B cell (primary cell): ENCODE measurements at regions not wholly inside any gene's neighbourhood (a gene's known extent, or its start where the extent isn't known, plus 50 kb on each side); places are given as distances from the start of the nearest gene placed in this dataset.

Source experiments
- ATAC-seq: fragments of 200-7000 bp; cut with Tn5 transposase; one replicate; pipeline ENCODE4 v1.10.0; 2021; ENCODE audit warnings: low read depth, mild to moderate bottlenecking, moderate number of reproducible peaks, moderate library complexity
- CTCF ChIA-PET: fragments of 350-600 bp; sonication (Branson Sonifier 250); formaldehyde crosslinking; loops from one replicate; lab custom pipeline; 2021; ENCODE audit warnings: antibody characterized with exemption, inconsistent platforms; lab: Charles Lee
- POLR2A ChIA-PET: fragments of 350-600 bp; sonication (Branson Sonifier 250); formaldehyde crosslinking; loops from one replicate; lab custom pipeline; 2021; ENCODE audit warnings: antibody characterized with exemption; lab: Charles Lee
- DNase-seq: peaks from one replicate; pipeline ENCODE4 v3.0.0; 2013
- H2AFZ ChIP-seq: 2 replicates; pipeline ENCODE4 v1.6.1; 2012; ENCODE audit warnings: mild to moderate bottlenecking, low read depth, low read length; ENCODE audit not compliant: insufficient read depth, poor library complexity, severe bottlenecking
- H3K27ac ChIP-seq, 2 donors: 1 replicate in 1 of 2; 2 replicates in 1 of 2; pipeline ENCODE4 v1.5.1; 2012 to 2013; ENCODE audit warnings: low read length in 2 of 2, mild to moderate bottlenecking in 2 of 2, moderate library complexity in 1 of 2
- H3K27me3 ChIP-seq, 4 experiments: fragments of 200-600 bp in 1 of 4; sonication (generic) in 1 of 4; replicated peaks in 1 of 4; 1 replicate in 2 of 4; 2 replicates in 2 of 4; pipeline versions ENCODE4 v1.6.1 to v1.7.0; 2013 to 2016; ENCODE audit warnings: low read length in 3 of 4, mild to moderate bottlenecking in 2 of 4, mixed read lengths in 1 of 4, moderate library complexity in 1 of 4; ENCODE audit not compliant: insufficient read depth in 4 of 4, control insufficient read depth in 3 of 4; ENCODE audit errors: control extremely low read depth in 1 of 4
- H3K36me3 ChIP-seq, 2 experiments: replicated peaks in 1 of 2; 1 replicate in 1 of 2; 2 replicates in 1 of 2; pipeline versions ENCODE4 v1.6.1 to v1.7.1; 2013; ENCODE audit warnings: low read length in 1 of 2; ENCODE audit not compliant: insufficient read depth in 2 of 2, control insufficient read depth in 1 of 2; ENCODE audit errors: control extremely low read depth in 1 of 2, extremely low read depth in 1 of 2
- H3K4me1 ChIP-seq, 2 donors: fragments of 200-600 bp in 1 of 2; sonication (generic) in 1 of 2; 1 replicate in 1 of 2; 2 replicates in 1 of 2; pipeline versions ENCODE4 v1.5.1 to v1.6.1; 2013 to 2017; ENCODE audit warnings: low read length in 2 of 2; ENCODE audit not compliant: control insufficient read depth in 2 of 2, insufficient read depth in 2 of 2
- H3K4me2 ChIP-seq: replicated peaks from 2 replicates; pipeline ENCODE3; 2012; ENCODE audit warnings: mild to moderate bottlenecking, low read depth, low read length; ENCODE audit not compliant: poor library complexity, severe bottlenecking
- H3K4me3 ChIP-seq, 5 experiments: fragments of 200-600 bp in 1 of 5; sonication (generic) in 1 of 5; 1 replicate in 3 of 5; 2 replicates in 2 of 5; pipeline versions ENCODE4 v1.5.1 to v1.7.0; 2011 to 2016; ENCODE audit warnings: low read length in 4 of 5, mild to moderate bottlenecking in 4 of 5, low read depth in 2 of 5, control low read depth in 1 of 5, moderate library complexity in 1 of 5; ENCODE audit not compliant: insufficient read depth in 1 of 5; ENCODE audit errors: control extremely low read depth in 1 of 5, extremely low read depth in 1 of 5
- H3K79me2 ChIP-seq: fragments of 200-600 bp; sonication (generic); one replicate; pipeline ENCODE4 v1.6.0; 2016; ENCODE audit warnings: low read length; ENCODE audit not compliant: control insufficient read depth, insufficient read depth
- H3K9ac ChIP-seq: fragments of 200-600 bp; sonication (generic); 2 replicates; pipeline ENCODE4 v1.6.1; 2017; ENCODE audit warnings: mild to moderate bottlenecking, low read length, moderate library complexity
- H3K9me3 ChIP-seq, 3 donors: one replicate each; pipeline versions ENCODE4 v1.6.1 to v1.7.1; 2013; ENCODE audit warnings: low read length in 2 of 3; ENCODE audit not compliant: control insufficient read depth in 2 of 3, insufficient read depth in 1 of 3; ENCODE audit errors: control extremely low read depth in 1 of 3
- H4K20me1 ChIP-seq: 2 replicates; pipeline ENCODE4 v1.6.0; 2012; ENCODE audit warnings: mild to moderate bottlenecking, low read length; ENCODE audit not compliant: insufficient read depth, control insufficient read depth, poor library complexity, severe bottlenecking
- H3K27ac Mint-ChIP-seq: one replicate; pipeline ENCODE4 v1.8.0; 2021; ENCODE audit warnings: mixed read lengths
- H3K27me3 Mint-ChIP-seq: one replicate; pipeline ENCODE4 v1.8.0; 2021; ENCODE audit warnings: mixed read lengths
- H3K4me1 Mint-ChIP-seq: one replicate; pipeline ENCODE4 v1.8.0; 2021; ENCODE audit warnings: mixed read lengths
- H3K4me3 Mint-ChIP-seq: one replicate; pipeline ENCODE4 v1.8.0; 2021; ENCODE audit warnings: mixed read lengths
- H3K9me3 Mint-ChIP-seq: one replicate; pipeline ENCODE4 v1.8.0; 2022; ENCODE audit warnings: mixed read lengths; ENCODE audit not compliant: insufficient read depth
- CTCF ChIP-seq: fragments of 200-600 bp; IDR thresholded peaks from one replicate; pipeline ENCODE4 v1.8.0; 2022; ENCODE audit warnings: antibody characterized with exemption, mild to moderate bottlenecking
- EZH2 ChIP-seq: IDR thresholded peaks from 2 replicates; pipeline ENCODE4 v1.6.1; 2012; ENCODE audit warnings: borderline replicate concordance, low read depth, mild to moderate bottlenecking, moderate library complexity, low read length; ENCODE audit not compliant: insufficient read depth, poor library complexity, severe bottlenecking
- WGBS: methylation state at CpG from one replicate; pipeline ENCODE4 v1.1.5; 2013; ENCODE audit warnings: missing lambda C conversion rate; ENCODE audit not compliant: insufficient coverage; 5-methylcytosine and 5-hydroxymethylcytosine counted together
- intact Hi-C: fragments of 100-400 bp; cut with micrococcal nuclease; formaldehyde crosslinking; loops from one replicate; pipeline ENCODE4 v1.10.0; 2022

GRCh38 chr17:53046781-53047180 is 775.9 kb upstream of the KIF2B start:
- Histone ChIP-seq H3K27ac (no peak overlapping the region), H2AFZ (no peak overlapping the region), H3K36me3 (no peaks in the 10 kb centered on the region), H3K4me2 (no peak overlapping the region), H3K4me3 (no peak overlapping the region), H3K4me1 (no peaks in the 10 kb centered on the region), H3K9me3 (peaks cover 0 to 14% (median 3%) of the 10 kb centered on the region in 3 donors), H3K9ac (no peak overlapping the region), H4K20me1 (no peaks in the 10 kb centered on the region), H3K79me2 (no peaks in the 10 kb centered on the region), H3K27me3 (no peaks in the 10 kb centered on the region)
- DNase-seq (no peak), ATAC-seq (no peak)
- Mint-ChIP-seq H3K9me3 (peaks cover 4% of the 10 kb centered on the region), H3K27ac (no peak overlapping the region), H3K4me1 (no peaks in the 10 kb centered on the region), H3K27me3 (no peaks in the 10 kb centered on the region), H3K4me3 (no peak overlapping the region)
- TF ChIP-seq CTCF (no peak), EZH2 (no peak)
- intact Hi-C loops = no loop called here
- 67% methylated on average over 1 of the region's 2 CpGs for WGBS
- CTCF ChIA-PET = no interaction called here
- POLR2A ChIA-PET = no interaction called here

- Histone ChIP-seq H2AFZ (no peak overlapping the region), H3K4me3 (no peak overlapping the region), H3K9me3 (no peaks in the 10 kb centered on the region), H3K27me3 (no peaks in the 10 kb centered on the region), H3K9ac (no peak overlapping the region), H3K4me2 (no peak overlapping the region), H4K20me1 (no peaks in the 10 kb centered on the region), H3K4me1 (no peaks in the 10 kb centered on the region), H3K79me2 (no peaks in the 10 kb centered on the region), H3K27ac (no peak overlapping the region), H3K36me3 (no peaks in the 10 kb centered on the region)
- DNase-seq = no peak
- no peak overlapping the region for H3K27ac Mint-ChIP-seq
- intact Hi-C loops = no loop called here
- ChIA-PET POLR2A (no interaction called here), CTCF (no interaction called here)
- H3K4me1 Mint-ChIP-seq = no peaks in the 10 kb centered on the region
- no peaks in the 10 kb centered on the region for H3K27me3 Mint-ChIP-seq
- TF ChIP-seq CTCF (no peak), EZH2 (no peak)
- H3K4me3 Mint-ChIP-seq = no peak overlapping the region
- ATAC-seq = no peak
- peaks cover 8% of the 10 kb centered on the region for H3K9me3 Mint-ChIP-seq
Observed at GRCh38 chr17:53039981-53040380, 782.7 kb upstream of the KIF2B start.
